Endothelial cell of umbilical vein (primary cell): ENCODE measurements at regions not wholly inside any gene's neighbourhood (a gene's known extent, or its start where the extent isn't known, plus 50 kb on each side); places are given as distances from the start of the nearest gene placed in this dataset.

Source experiments
- CTCF ChIP-seq, 2 donors: IDR thresholded peaks; 1 replicate in 1 of 2; 2 replicates in 1 of 2; pipeline ENCODE4 v1.5.1; 2011; ENCODE audit warnings: low read length in 2 of 2, mild to moderate bottlenecking in 2 of 2, moderate library complexity in 2 of 2, control low read depth in 1 of 2, inconsistent platforms in 1 of 2, low read depth in 1 of 2; ENCODE audit not compliant: insufficient read depth in 1 of 2; ENCODE audit errors: extremely low read depth in 1 of 2
- EZH2 ChIP-seq: IDR thresholded peaks from 2 replicates; pipeline ENCODE4 v1.6.1; 2012; ENCODE audit warnings: borderline replicate concordance, low read depth, mild to moderate bottlenecking, moderate library complexity, low read length, inconsistent platforms; ENCODE audit not compliant: severe bottlenecking
- FOS ChIP-seq: IDR thresholded peaks from 2 replicates; pipeline ENCODE4 v1.6.1; 2011; ENCODE audit warnings: mild to moderate bottlenecking, low read length, moderate library complexity, borderline replicate concordance; ENCODE audit not compliant: insufficient read depth
- MAX ChIP-seq: IDR thresholded peaks from 2 replicates; pipeline ENCODE4 v1.6.1; 2011; ENCODE audit not compliant: insufficient read depth, insufficient read length
- POLR2A ChIP-seq: IDR thresholded peaks from 2 replicates; pipeline ENCODE4 v1.6.1; 2012; ENCODE audit warnings: low read depth, mild to moderate bottlenecking, control low read depth, low read length
- POLR2AphosphoS5 ChIP-seq: IDR thresholded peaks from 2 replicates; pipeline ENCODE4 v1.6.1; 2012; ENCODE audit warnings: low read depth, mild to moderate bottlenecking, control low read depth, low read length, moderate library complexity; ENCODE audit not compliant: insufficient read depth

- TF ChIP-seq CTCF (IDR thresholded peaks at IDR 0.05; ENCODE audit: extremely low read depth in 1 of 2, insufficient read depth in 1 of 2, low read depth in 1 of 2, low read length in 2 of 2) (no peak), EZH2 (no peak), FOS (no peak), MAX (no peak), POLR2A (no peak), POLR2AphosphoS5 (no peak)
Observed at GRCh38 chr5:97923997-97924396, 741.0 kb upstream of the RIOK2 start.
